ENCODE measurements at regions not wholly inside any gene's neighbourhood (a gene's known extent, or its start where the extent isn't known, plus 50 kb on each side); places are given as distances from the start of the nearest gene placed in this dataset.

GRCh38 chr11:15476371-15476917 lies 361.7 kb downstream of the INSC start:
- Mint-ChIP-seq H3K36me3 (no peaks in the 10 kb centered on the region), H3K4me1 (no peaks in the 10 kb centered on the region), H3K9me3 (peaks cover 0 to 6% (median 2%) of the 10 kb centered on the region in 7 donors), H3K27ac (no peak overlapping the region), H3K4me3 (no peak overlapping the region), H3K27me3 (ENCODE audit: low read depth in 3 of 3) (peaks cover 3 to 6% (median 3%) of the 10 kb centered on the region in 3 donors)
- no peaks in the 10 kb centered on the region for H3K9me3 ChIP-seq (replicated peaks in 1 of 2; ENCODE audit: control insufficient read depth in 1 of 2, insufficient read depth in 1 of 2, low read length in 2 of 2)
- no peaks in the 10 kb centered on the region for H4K20me1 ChIP-seq (ENCODE audit: insufficient read depth, low read length)
- H3K4me1 ChIP-seq (ENCODE audit: control insufficient read depth in 1 of 2, insufficient read depth in 2 of 2, low read length in 2 of 2) = no peaks in the 10 kb centered on the region
- no peak overlapping the region for H3K4me2 ChIP-seq (replicated peaks; ENCODE audit: extremely low read depth, low read length, poor library complexity, severe bottlenecking)
- H3K79me2 ChIP-seq (ENCODE audit: insufficient read depth, low read length) = no peaks in the 10 kb centered on the region
- no peak overlapping the region for H3K27ac ChIP-seq (ENCODE audit: low read depth in 1 of 2, low read length in 2 of 2)
- H3K36me3 ChIP-seq (replicated peaks in 1 of 2; ENCODE audit: control insufficient read depth in 1 of 2, insufficient read depth in 2 of 2, low read length in 2 of 2) = no peaks in the 10 kb centered on the region
- intact Hi-C loops (cut with micrococcal nuclease) = no loop called here
- no peaks in the 10 kb centered on the region for H3K27me3 ChIP-seq (ENCODE audit: control insufficient read depth in 2 of 2, insufficient read depth in 2 of 2, low read length in 2 of 2)
- no CpG with 5 or more reads among the region's 5 CpGs for WGBS (ENCODE audit: insufficient coverage)
- no peak overlapping the region for H3K9ac ChIP-seq (ENCODE audit: insufficient read depth, low read length, poor library complexity, severe bottlenecking)
- DNase-seq = no peak
- H2AFZ ChIP-seq (ENCODE audit: insufficient read depth, low read depth, low read length, poor library complexity, severe bottlenecking) = no peak overlapping the region
- no peak overlapping the region for H3K4me3 ChIP-seq (replicated peaks in 1 of 3; ENCODE audit: low read depth in 2 of 3, low read length in 3 of 3)
- TF ChIP-seq, protein P1, sequence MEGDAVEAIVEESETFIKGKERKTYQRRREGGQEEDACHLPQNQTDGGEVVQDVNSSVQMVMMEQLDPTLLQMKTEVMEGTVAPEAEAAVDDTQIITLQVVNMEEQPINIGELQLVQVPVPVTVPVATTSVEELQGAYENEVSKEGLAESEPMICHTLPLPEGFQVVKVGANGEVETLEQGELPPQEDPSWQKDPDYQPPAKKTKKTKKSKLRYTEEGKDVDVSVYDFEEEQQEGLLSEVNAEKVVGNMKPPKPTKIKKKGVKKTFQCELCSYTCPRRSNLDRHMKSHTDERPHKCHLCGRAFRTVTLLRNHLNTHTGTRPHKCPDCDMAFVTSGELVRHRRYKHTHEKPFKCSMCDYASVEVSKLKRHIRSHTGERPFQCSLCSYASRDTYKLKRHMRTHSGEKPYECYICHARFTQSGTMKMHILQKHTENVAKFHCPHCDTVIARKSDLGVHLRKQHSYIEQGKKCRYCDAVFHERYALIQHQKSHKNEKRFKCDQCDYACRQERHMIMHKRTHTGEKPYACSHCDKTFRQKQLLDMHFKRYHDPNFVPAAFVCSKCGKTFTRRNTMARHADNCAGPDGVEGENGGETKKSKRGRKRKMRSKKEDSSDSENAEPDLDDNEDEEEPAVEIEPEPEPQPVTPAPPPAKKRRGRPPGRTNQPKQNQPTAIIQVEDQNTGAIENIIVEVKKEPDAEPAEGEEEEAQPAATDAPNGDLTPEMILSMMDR (IDR thresholded peaks at IDR 0.05) = no peak

- Mint-ChIP-seq H3K36me3 (no peaks in the 10 kb centered on the region), H3K4me1 (no peaks in the 10 kb centered on the region), H3K9me3 (peaks cover 0 to 6% (median 2%) of the 10 kb centered on the region in 7 donors), H3K27ac (no peak overlapping the region), H3K4me3 (no peak overlapping the region), H3K27me3 (ENCODE audit: low read depth in 3 of 3) (peaks cover 1 to 2% (median 2%) of the 10 kb centered on the region in 3 donors)
- no peak overlapping the region for H3K27ac ChIP-seq (ENCODE audit: low read depth in 1 of 2, low read length in 2 of 2)
- no peaks in the 10 kb centered on the region for H3K36me3 ChIP-seq (replicated peaks in 1 of 2; ENCODE audit: control insufficient read depth in 1 of 2, insufficient read depth in 2 of 2, low read length in 2 of 2)
- H3K27me3 ChIP-seq (ENCODE audit: control insufficient read depth in 2 of 2, insufficient read depth in 2 of 2, low read length in 2 of 2) = no peaks in the 10 kb centered on the region
- H2AFZ ChIP-seq (ENCODE audit: insufficient read depth, low read depth, low read length, poor library complexity, severe bottlenecking) = no peak overlapping the region
- WGBS (ENCODE audit: insufficient coverage) = 80% methylated on average over 1 of the region's 2 CpGs
- no peaks in the 10 kb centered on the region for H3K79me2 ChIP-seq (ENCODE audit: insufficient read depth, low read length)
- no peak overlapping the region for H3K4me2 ChIP-seq (replicated peaks; ENCODE audit: extremely low read depth, low read length, poor library complexity, severe bottlenecking)
- TF ChIP-seq, protein P1 (IDR thresholded peaks at IDR 0.05) = no peak
- H3K4me1 ChIP-seq (ENCODE audit: control insufficient read depth in 1 of 2, insufficient read depth in 2 of 2, low read length in 2 of 2) = no peaks in the 10 kb centered on the region
- H3K9me3 ChIP-seq (replicated peaks in 1 of 2; ENCODE audit: control insufficient read depth in 1 of 2, insufficient read depth in 1 of 2, low read length in 2 of 2) = no peaks in the 10 kb centered on the region
- H3K9ac ChIP-seq (ENCODE audit: insufficient read depth, low read length, poor library complexity, severe bottlenecking) = no peak overlapping the region
- intact Hi-C loops (cut with micrococcal nuclease) = no loop called here
- H4K20me1 ChIP-seq (ENCODE audit: insufficient read depth, low read length) = no peaks in the 10 kb centered on the region
- no peak for DNase-seq
- H3K4me3 ChIP-seq (replicated peaks in 1 of 3; ENCODE audit: low read depth in 2 of 3, low read length in 3 of 3) = no peak overlapping the region
Measured at GRCh38 chr11:15481871-15482270, 367.1 kb downstream of the INSC start.
